Tibial artery (tissue), 4 donors: ENCODE measurements at regions not wholly inside any gene's neighbourhood (a gene's known extent, or its start where the extent isn't known, plus 50 kb on each side); places are given as distances from the start of the nearest gene placed in this dataset.

Source experiments
- DNase-seq, 2 donors: peaks; one replicate each; pipeline ENCODE4 v3.0.0-alpha.2; 2019
- H3K27ac ChIP-seq, 2 donors: fragments of 200-600 bp; sonication (generic) in 1 of 2; 1 replicate in 1 of 2; 2 replicates in 1 of 2; pipeline ENCODE4 v1.5.1; 2018 to 2019; ENCODE audit warnings: mild to moderate bottlenecking in 1 of 2
- H3K27me3 ChIP-seq, 2 donors: fragments of 200-600 bp; sonication (generic) in 1 of 2; one replicate each; pipeline versions ENCODE4 v1.5.1 to v1.6.0; 2016 to 2019
- H3K36me3 ChIP-seq, 3 donors: fragments of 200-600 bp; sonication (generic) in 2 of 3; one replicate each; pipeline ENCODE4 v1.5.1; 2016 to 2019; ENCODE audit warnings: mild to moderate bottlenecking in 2 of 3
- H3K4me1 ChIP-seq, 4 donors: fragments of 200-600 bp; sonication (generic) in 2 of 4; 1 replicate in 3 of 4; 2 replicates in 1 of 4; pipeline ENCODE4 v1.5.1; 2016 to 2019
- H3K4me3 ChIP-seq, 2 donors: fragments of 200-600 bp; sonication (generic) in 1 of 2; 1 replicate in 1 of 2; 2 replicates in 1 of 2; pipeline ENCODE4 v1.5.1; 2018 to 2019; ENCODE audit warnings: mild to moderate bottlenecking in 2 of 2
- H3K9me3 ChIP-seq, 3 donors: fragments of 200-600 bp; sonication (generic) in 1 of 3; one replicate each; pipeline ENCODE4 v1.5.1; 2016 to 2019
- intact Hi-C: fragments of 100-400 bp; cut with DNase I; formaldehyde crosslinking; loops from one replicate; pipeline ENCODE4 v1.15.0; 2023; ENCODE audit warnings: low total_unique reads
- TF ChIP-seq, protein P1 (sequence below), 2 experiments: fragments of 200-600 bp in 1 of 2; fragments of 450-650 bp in 1 of 2; IDR thresholded peaks; one replicate each; pipeline ENCODE4 v1.5.1; 2017 to 2019; ENCODE audit warnings: antibody characterized with exemption in 2 of 2, mild to moderate bottlenecking in 1 of 2, moderate library complexity in 1 of 2

DNA sequence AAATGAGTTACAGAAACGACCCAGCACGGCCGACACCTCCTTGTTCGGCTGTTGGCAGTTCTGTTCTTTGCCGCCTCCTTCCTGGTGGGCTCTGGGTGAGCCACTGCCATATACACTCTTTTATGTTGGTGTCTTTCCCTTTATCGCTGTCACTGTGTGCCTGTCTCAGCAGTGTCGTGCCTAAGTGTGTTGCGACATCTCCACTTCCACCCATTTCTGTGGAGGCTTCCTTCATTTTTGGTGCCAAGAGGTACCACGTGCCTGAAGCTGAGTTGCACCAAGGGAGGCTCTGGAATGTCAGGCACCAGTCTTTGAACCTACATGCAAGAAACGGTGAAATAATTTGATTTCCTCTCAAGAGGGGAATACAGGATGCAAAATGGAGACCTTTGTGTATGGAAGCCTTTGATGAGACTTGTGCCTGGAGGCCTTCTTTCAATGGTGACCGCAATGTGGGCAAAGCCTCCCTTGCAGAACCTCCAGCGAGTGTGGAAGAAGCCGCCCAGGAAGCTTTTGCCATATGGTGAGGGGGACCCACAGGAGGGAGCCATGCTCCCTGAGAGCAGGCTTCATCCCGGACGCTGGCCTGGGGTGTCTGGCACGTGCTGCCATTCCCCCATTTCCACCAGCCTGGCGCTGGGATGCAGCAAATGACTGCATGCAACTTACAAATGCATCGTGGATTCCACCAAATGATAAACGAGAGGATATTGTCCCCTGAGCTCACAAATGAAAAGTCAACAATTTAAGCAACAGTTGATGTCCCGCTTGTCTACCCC, 136.2 kb downstream of the TEX29 start:
- intact Hi-C loops: no loop called here
- no peak overlapping the region for H3K4me3 ChIP-seq
- H3K36me3 ChIP-seq: no peaks in the 10 kb centered on the region
- DNase-seq: no peak
- H3K4me1 ChIP-seq: no peaks in the 10 kb centered on the region
- TF ChIP-seq, protein P1, sequence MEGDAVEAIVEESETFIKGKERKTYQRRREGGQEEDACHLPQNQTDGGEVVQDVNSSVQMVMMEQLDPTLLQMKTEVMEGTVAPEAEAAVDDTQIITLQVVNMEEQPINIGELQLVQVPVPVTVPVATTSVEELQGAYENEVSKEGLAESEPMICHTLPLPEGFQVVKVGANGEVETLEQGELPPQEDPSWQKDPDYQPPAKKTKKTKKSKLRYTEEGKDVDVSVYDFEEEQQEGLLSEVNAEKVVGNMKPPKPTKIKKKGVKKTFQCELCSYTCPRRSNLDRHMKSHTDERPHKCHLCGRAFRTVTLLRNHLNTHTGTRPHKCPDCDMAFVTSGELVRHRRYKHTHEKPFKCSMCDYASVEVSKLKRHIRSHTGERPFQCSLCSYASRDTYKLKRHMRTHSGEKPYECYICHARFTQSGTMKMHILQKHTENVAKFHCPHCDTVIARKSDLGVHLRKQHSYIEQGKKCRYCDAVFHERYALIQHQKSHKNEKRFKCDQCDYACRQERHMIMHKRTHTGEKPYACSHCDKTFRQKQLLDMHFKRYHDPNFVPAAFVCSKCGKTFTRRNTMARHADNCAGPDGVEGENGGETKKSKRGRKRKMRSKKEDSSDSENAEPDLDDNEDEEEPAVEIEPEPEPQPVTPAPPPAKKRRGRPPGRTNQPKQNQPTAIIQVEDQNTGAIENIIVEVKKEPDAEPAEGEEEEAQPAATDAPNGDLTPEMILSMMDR (IDR thresholded peaks at IDR 0.05): no peak
- H3K27ac ChIP-seq: no peak overlapping the region
- H3K27me3 ChIP-seq: peaks cover 0 to 29% of the 10 kb centered on the region in 2 donors
- peaks cover 0 to 7% (median 4%) of the 10 kb centered on the region in 3 donors for H3K9me3 ChIP-seq

DNA sequence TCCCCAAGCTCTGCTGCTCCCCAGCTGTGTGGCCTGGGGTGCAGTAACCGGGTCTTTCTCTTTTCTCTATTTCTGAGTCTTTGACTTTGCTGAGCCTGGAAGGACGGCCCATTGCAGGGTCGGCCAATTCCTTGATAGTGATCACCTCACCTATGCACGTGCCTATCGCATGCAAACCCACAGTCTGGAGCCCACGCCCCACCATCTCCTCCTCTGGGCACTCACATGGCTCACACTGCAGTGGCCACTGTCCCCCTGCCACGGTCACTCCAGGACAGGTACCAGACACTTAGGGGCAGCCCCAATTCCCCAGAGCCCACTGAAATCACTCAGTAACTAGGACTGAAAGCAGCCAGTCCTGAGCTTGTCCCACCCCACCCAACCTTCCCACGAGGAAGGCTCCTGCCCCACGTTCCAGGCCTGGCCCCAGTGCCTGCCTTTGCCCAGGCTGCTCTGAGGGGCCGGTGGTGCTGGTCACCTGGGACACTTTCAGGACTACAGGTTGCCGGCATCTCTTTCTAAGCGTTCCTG, 137.6 kb downstream of the TEX29 start:
- Histone ChIP-seq H3K36me3 (no peaks in the 10 kb centered on the region), H3K4me1 (no peaks in the 10 kb centered on the region), H3K27ac (no peak overlapping the region), H3K4me3 (no peak overlapping the region), H3K9me3 (peaks cover 0 to 7% (median 0%) of the 10 kb centered on the region in 3 donors), H3K27me3 (peaks cover 0 to 33% of the 10 kb centered on the region in 2 donors)
- TF ChIP-seq, protein P1 (IDR thresholded peaks at IDR 0.05): no peak
- intact Hi-C loops: no loop called here
- no peak for DNase-seq

DNA sequence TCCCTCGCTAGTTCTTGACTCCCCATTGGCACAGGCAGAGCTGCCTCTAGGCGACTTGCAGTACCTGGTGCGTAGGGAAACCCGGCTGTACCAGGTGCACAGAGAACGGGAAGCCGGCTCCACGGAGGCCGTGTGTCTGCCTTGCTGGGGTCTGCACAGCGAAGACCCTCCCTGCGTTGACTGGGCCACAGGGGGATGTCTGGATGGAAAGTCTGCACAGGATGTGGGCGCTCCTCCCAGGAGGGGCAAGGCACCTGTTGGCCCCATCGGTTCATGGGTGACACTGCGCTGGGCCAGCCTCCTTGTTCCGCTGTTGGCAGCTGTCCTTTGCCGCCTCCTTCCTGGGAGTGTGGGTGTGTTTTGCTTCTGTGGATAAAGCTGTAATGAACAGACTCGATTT, 138.3 kb downstream of the TEX29 start:
- Histone ChIP-seq H3K4me1 (no peaks in the 10 kb centered on the region), H3K4me3 (no peak overlapping the region), H3K36me3 (no peaks in the 10 kb centered on the region), H3K27me3 (peaks cover 0 to 33% of the 10 kb centered on the region in 2 donors), H3K27ac (no peak overlapping the region), H3K9me3 (peaks cover 0 to 7% (median 0%) of the 10 kb centered on the region in 3 donors)
- TF ChIP-seq, protein P1 (IDR thresholded peaks at IDR 0.05): no peak
- intact Hi-C loops: no loop called here
- DNase-seq: no peak

DNA sequence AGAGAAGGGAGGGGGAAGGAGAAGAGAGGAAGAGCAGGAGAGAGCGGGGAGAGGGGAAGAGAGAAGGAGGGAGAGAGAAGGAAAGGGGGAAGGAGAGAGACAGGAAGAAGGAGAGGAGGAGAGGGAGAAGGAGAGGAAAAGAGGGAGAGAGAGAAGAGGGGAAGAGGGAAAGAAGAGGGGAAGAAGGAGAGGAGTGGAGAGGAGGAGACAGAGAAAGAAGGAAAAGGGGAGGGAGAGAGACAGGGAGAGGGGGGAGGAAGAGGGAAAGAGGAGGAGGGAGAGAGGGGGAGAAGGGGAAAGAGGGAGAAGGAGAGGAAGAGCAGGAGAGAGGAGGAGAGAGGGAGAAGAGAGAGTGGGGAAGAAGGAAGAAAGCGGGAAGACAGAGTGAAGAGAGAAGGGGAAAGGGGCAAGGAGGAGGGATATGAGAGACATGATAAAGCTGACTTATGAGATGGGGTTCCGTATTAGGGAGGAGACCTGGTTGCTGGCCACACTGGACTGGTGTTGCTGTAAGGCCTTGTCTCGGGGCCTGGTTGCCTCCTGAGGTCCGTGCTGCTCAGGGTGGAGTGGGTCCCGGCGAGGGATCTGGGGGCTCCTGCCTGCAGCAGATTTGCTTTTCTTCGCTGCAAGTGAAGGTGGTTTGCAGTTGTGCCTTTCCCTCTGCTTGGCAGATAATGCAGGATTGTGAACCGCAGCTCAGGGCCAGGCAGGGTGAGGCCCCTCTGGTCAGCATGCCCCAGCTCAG, 139.5 kb downstream of the TEX29 start:
- intact Hi-C loops: no loop called here
- TF ChIP-seq, protein P1 (IDR thresholded peaks at IDR 0.05): no peak

DNA sequence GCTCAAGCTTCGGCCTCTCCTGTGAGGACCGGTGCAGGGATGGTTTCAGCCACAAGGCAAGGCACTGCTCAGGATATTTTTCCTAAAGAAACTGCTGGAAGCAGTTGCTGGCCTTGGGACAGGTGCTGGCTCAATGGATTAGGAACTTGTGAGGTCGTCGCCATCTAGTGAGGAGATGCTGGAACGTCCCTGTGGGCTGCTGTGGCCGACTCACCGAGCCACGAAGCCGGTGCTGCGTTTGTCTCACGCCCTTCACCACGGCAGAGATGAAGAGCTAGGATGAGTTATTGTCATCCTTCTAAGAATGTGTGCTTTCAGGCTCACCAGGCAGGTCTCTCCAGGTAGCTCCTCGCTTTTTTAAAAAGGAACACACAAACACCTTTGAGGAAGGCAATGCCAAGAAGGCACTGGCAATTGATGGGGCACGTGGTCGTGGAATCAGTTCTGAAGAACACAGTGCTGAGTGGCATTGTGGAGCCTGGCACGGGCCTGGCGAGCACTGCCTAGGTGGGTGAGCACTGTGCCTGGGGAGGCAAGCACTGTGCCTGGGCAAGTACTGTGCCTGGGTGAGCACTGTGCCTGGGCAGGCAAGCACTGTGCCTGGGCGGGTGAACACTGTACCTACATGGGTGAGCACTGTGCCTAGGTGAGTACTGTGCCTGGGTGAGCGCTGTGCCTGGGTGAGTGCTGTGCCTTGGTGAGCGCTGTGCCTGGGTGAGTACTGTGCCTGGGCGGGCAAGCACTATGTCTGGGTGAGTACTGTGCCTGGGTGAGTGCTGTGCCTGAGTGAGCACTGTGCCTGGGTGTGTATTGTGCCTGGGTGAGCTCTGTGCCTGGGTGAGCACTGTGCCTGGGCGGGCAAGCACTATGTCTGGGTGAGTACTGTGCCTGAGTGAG, 140.4 kb downstream of the TEX29 start:
- Histone ChIP-seq H3K27ac (no peak overlapping the region), H3K36me3 (no peaks in the 10 kb centered on the region), H3K4me3 (no peak overlapping the region), H3K27me3 (peaks cover 0 to 34% of the 10 kb centered on the region in 2 donors), H3K4me1 (no peaks in the 10 kb centered on the region), H3K9me3 (peaks cover 0 to 7% (median 0%) of the 10 kb centered on the region in 3 donors)
- intact Hi-C loops: no loop called here
- no peak for DNase-seq
- TF ChIP-seq, protein P1 (IDR thresholded peaks at IDR 0.05): peak; percentile 38 to 46

More for the DNA sequence above, 139.5 kb downstream of the TEX29 start:
- H3K36me3 ChIP-seq: no peaks in the 10 kb centered on the region
- H3K9me3 ChIP-seq: peaks cover 0 to 7% (median 0%) of the 10 kb centered on the region in 3 donors
- DNase-seq: no peak
- H3K4me1 ChIP-seq: no peaks in the 10 kb centered on the region
- H3K27me3 ChIP-seq: peaks cover 0 to 33% of the 10 kb centered on the region in 2 donors
- H3K27ac ChIP-seq: no peak overlapping the region
- no peak overlapping the region for H3K4me3 ChIP-seq
